Neural cell (in vitro differentiated cells): ENCODE measurements at regions not wholly inside any gene's neighbourhood (a gene's known extent, or its start where the extent isn't known, plus 50 kb on each side); places are given as distances from the start of the nearest gene placed in this dataset.

Source experiments
- EP300 ChIP-seq: fragments of 450-650 bp; conservative IDR thresholded peaks from 2 replicates; pipeline ENCODE4 v1.6.1; 2014; ENCODE audit warnings: antibody characterized with exemption, mild to moderate bottlenecking, moderate library complexity; ENCODE audit not compliant: poor library complexity, severe bottlenecking
- EZH2 ChIP-seq: fragments of 200-600, 300-800 bp; shearing (Covaris generic), sonication (generic); IDR thresholded peaks from 2 replicates; pipeline ENCODE4 v1.6.1; 2014; ENCODE audit warnings: antibody characterized with exemption, low read length, borderline replicate concordance, mild to moderate bottlenecking; ENCODE audit not compliant: insufficient read depth, poor library complexity, severe bottlenecking
- POLR2AphosphoS5 ChIP-seq: IDR thresholded peaks from 2 replicates; pipeline ENCODE4 v1.6.1; 2012
- SMC3 ChIP-seq: fragments of 450-650 bp; conservative IDR thresholded peaks from 2 replicates; pipeline ENCODE4 v1.6.1; 2014; ENCODE audit warnings: antibody characterized with exemption, mild to moderate bottlenecking, moderate library complexity; ENCODE audit not compliant: poor library complexity
- TAF1 ChIP-seq: IDR thresholded peaks from 2 replicates; pipeline ENCODE4 v1.6.1; 2012; ENCODE audit warnings: low read depth
- TF ChIP-seq, protein P1 (sequence below): fragments of 450-650 bp; IDR thresholded peaks from 2 replicates; pipeline ENCODE4 v1.5.1; 2014; ENCODE audit warnings: antibody characterized with exemption, mild to moderate bottlenecking, moderate library complexity; ENCODE audit not compliant: poor library complexity, severe bottlenecking
- TF ChIP-seq, protein P2 (sequence below): IDR thresholded peaks from 2 replicates; pipeline ENCODE4 v1.6.1; 2012; ENCODE audit warnings: borderline replicate concordance

DNA sequence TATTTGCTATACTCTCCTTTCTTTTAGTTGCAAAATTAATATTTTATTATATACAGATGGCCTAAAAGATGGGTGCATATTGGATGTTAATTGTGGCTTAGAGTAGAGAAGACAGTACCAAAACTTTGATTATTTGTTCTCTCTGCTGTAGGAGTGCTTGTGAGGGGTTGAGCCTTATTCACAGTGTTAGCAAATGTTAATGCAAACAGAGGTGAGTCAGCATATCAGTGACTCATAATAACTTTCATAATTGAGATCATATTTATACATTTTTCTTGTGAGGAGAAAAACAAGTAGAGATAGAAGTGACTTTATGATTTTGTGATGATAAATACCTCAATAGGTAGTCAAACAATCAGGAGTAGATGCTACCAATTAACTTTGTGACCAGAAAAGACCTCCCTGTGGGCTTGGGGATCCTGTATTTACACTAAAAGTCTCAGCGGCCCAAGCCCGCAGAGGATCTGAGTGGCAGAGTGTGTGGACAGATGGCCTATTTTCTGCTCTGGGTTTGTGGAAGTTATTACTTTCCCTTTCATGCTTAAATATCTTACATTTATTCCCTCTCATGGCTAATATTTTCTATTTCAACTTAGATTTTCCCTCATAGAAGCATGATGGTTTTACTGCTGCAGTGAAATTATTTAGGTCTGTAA lies 226.5 kb downstream of the TAF11L14 start:
- TF ChIP-seq, protein P1, sequence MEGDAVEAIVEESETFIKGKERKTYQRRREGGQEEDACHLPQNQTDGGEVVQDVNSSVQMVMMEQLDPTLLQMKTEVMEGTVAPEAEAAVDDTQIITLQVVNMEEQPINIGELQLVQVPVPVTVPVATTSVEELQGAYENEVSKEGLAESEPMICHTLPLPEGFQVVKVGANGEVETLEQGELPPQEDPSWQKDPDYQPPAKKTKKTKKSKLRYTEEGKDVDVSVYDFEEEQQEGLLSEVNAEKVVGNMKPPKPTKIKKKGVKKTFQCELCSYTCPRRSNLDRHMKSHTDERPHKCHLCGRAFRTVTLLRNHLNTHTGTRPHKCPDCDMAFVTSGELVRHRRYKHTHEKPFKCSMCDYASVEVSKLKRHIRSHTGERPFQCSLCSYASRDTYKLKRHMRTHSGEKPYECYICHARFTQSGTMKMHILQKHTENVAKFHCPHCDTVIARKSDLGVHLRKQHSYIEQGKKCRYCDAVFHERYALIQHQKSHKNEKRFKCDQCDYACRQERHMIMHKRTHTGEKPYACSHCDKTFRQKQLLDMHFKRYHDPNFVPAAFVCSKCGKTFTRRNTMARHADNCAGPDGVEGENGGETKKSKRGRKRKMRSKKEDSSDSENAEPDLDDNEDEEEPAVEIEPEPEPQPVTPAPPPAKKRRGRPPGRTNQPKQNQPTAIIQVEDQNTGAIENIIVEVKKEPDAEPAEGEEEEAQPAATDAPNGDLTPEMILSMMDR: no peak
- TF ChIP-seq EP300 (no peak), EZH2 (no peak), POLR2AphosphoS5 (no peak), SMC3 (no peak), TAF1 (no peak)
- TF ChIP-seq, protein P2, sequence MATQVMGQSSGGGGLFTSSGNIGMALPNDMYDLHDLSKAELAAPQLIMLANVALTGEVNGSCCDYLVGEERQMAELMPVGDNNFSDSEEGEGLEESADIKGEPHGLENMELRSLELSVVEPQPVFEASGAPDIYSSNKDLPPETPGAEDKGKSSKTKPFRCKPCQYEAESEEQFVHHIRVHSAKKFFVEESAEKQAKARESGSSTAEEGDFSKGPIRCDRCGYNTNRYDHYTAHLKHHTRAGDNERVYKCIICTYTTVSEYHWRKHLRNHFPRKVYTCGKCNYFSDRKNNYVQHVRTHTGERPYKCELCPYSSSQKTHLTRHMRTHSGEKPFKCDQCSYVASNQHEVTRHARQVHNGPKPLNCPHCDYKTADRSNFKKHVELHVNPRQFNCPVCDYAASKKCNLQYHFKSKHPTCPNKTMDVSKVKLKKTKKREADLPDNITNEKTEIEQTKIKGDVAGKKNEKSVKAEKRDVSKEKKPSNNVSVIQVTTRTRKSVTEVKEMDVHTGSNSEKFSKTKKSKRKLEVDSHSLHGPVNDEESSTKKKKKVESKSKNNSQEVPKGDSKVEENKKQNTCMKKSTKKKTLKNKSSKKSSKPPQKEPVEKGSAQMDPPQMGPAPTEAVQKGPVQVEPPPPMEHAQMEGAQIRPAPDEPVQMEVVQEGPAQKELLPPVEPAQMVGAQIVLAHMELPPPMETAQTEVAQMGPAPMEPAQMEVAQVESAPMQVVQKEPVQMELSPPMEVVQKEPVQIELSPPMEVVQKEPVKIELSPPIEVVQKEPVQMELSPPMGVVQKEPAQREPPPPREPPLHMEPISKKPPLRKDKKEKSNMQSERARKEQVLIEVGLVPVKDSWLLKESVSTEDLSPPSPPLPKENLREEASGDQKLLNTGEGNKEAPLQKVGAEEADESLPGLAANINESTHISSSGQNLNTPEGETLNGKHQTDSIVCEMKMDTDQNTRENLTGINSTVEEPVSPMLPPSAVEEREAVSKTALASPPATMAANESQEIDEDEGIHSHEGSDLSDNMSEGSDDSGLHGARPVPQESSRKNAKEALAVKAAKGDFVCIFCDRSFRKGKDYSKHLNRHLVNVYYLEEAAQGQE: no peak
